Mesodermal cell (in vitro differentiated cells): ENCODE measurements at regions not wholly inside any gene's neighbourhood (a gene's known extent, or its start where the extent isn't known, plus 50 kb on each side); places are given as distances from the start of the nearest gene placed in this dataset.
A peak's percentile ranks its signal among the peaks of the same experiment; 100 is the strongest.

Experiments
- H3K27ac ChIP-seq: 2 replicates; pipeline ENCODE4 v1.7.0; 2013; ENCODE audit warnings: mild to moderate bottlenecking, low read depth, low read length, moderate library complexity; ENCODE audit not compliant: severe bottlenecking
- H3K36me3 ChIP-seq: 2 replicates; pipeline ENCODE4 v1.7.1; 2013; ENCODE audit warnings: mild to moderate bottlenecking, low read length, moderate library complexity; ENCODE audit not compliant: control insufficient read depth, insufficient read depth
- H3K4me1 ChIP-seq: one replicate; pipeline ENCODE4 v1.7.1; 2013; ENCODE audit warnings: mild to moderate bottlenecking, low read length; ENCODE audit not compliant: insufficient read depth, control insufficient read depth, poor library complexity, severe bottlenecking
- H3K4me3 ChIP-seq: 2 replicates; pipeline ENCODE4 v1.7.0; 2013; ENCODE audit warnings: low read length, control low read depth, mild to moderate bottlenecking; ENCODE audit not compliant: insufficient read depth, poor library complexity, severe bottlenecking; ENCODE audit errors: extremely low read depth
- H3K9me3 ChIP-seq: 2 replicates; pipeline ENCODE4 v1.7.1; 2013; ENCODE audit warnings: mild to moderate bottlenecking, low read length, moderate library complexity; ENCODE audit not compliant: control insufficient read depth
- WGBS, 2 experiments: methylation state at CpG; one replicate each; pipeline ENCODE4 v1.1.5; 2013; ENCODE audit warnings: missing lambda C conversion rate in 2 of 2; ENCODE audit not compliant: insufficient coverage in 2 of 2; 5-methylcytosine and 5-hydroxymethylcytosine counted together

GRCh38 chr1:199123615-199124014 is 484.8 kb downstream of the PTPRC start:
- H3K9me3 ChIP-seq, result no peaks in the 10 kb centered on the region
- no peak overlapping the region for H3K4me3 ChIP-seq
- H3K27ac ChIP-seq, result no peak overlapping the region
- 100% methylated on average over 1 of the region's 4 CpGs for WGBS, 2 experiments
- H3K36me3 ChIP-seq, result no peaks in the 10 kb centered on the region
- H3K4me1 ChIP-seq, result peaks cover 5% of the 10 kb centered on the region

DNA sequence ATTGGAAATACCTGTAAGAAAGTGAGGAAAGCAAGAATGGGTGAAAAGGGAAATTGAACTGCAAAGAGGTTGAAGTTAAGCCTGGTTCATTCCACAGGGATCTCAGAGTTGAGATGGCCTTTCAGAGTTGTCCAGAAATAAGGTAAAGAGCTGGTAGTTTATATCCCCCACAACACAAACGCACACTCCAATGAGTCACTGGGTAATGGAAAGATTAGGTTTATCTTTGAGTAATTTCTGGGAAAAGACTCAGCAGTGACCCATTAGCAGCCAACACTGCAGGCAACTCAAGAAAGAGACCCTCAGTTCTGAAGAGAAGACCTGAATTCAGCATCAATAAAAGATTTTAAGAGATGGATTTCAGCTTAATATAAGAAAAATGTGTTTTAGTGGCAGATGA is 485.5 kb downstream of the PTPRC start:
- Histone ChIP-seq H3K4me3 (no peak overlapping the region), H3K36me3 (no peaks in the 10 kb centered on the region), H3K9me3 (no peaks in the 10 kb centered on the region), H3K27ac (peak overlapping the region; percentile 48), H3K4me1 (peaks cover 5% of the 10 kb centered on the region)
- no CpG with 5 or more reads among the region's 1 CpG for WGBS, 2 experiments

DNA sequence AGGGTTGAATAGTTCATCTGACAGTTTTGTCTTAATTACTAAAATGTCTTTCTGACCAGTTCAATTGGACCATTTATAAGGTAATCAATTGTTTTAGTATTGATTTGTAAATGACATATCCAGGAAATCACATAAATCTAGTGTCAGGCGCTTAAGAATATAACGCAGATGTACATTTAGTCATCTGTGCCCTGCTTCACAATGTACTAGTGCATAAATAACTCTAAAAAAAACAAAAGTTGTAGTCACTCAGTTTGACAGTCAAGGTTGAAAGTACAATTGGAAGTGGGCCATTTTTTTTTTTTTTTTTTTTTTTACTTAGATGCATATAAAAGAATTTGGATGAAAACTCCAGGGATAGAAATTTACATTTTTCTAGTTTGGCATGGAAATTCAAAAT is 490.4 kb downstream of the PTPRC start:
- WGBS, 2 experiments, result no CpG with 5 or more reads among the region's 2 CpGs

DNA sequence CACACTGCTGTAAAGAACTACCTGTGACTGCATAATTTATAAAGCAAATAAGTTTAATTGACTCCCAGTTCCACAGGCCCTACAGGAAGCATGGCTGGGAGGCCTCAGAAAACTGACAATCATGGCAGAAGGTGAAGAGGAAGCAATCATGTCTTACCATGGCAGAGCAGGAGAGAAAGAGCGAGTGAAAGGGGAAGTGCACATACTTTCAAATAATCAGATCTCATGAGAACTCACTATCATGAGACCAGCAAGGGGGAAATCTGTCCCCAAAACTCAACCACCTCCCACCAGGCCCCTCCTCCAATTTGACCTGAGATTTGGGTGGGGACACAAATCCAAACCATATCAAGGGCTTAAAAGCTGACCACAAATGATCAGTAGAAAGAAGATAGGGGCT is 493.2 kb downstream of the PTPRC start:
- Histone ChIP-seq H3K4me1 (no peaks in the 10 kb centered on the region), H3K9me3 (no peaks in the 10 kb centered on the region), H3K4me3 (no peak overlapping the region), H3K27ac (no peak overlapping the region), H3K36me3 (no peaks in the 10 kb centered on the region)
- WGBS, 2 experiments, result no CpG with 5 or more reads among the region's 1 CpG

More for the DNA sequence above, 490.4 kb downstream of the PTPRC start:
- H3K9me3 ChIP-seq, result no peaks in the 10 kb centered on the region
- no peaks in the 10 kb centered on the region for H3K36me3 ChIP-seq
- no peak overlapping the region for H3K4me3 ChIP-seq
- no peak overlapping the region for H3K27ac ChIP-seq
- no peaks in the 10 kb centered on the region for H3K4me1 ChIP-seq

GRCh38 chr1:199135901-199136300 is 497.1 kb downstream of the PTPRC start:
- no peaks in the 10 kb centered on the region for H3K9me3 ChIP-seq
- H3K4me3 ChIP-seq, result no peak overlapping the region
- 86% methylated on average over 1 of the region's 4 CpGs; no CpG with 5 or more reads in 1 of the 2 experiments for WGBS, 2 experiments
- H3K36me3 ChIP-seq, result no peaks in the 10 kb centered on the region
- H3K27ac ChIP-seq, result no peak overlapping the region
- H3K4me1 ChIP-seq, result no peaks in the 10 kb centered on the region

- H3K9me3 ChIP-seq, result no peaks in the 10 kb centered on the region
- H3K4me1 ChIP-seq, result no peaks in the 10 kb centered on the region
- no peak overlapping the region for H3K27ac ChIP-seq
- no peaks in the 10 kb centered on the region for H3K36me3 ChIP-seq
- WGBS, 2 experiments, result 100% methylated on average over 1 of the region's 1 CpG; no CpG with 5 or more reads in 1 of the 2 experiments
- no peak overlapping the region for H3K4me3 ChIP-seq
Measured at GRCh38 chr1:199138061-199138460, 499.2 kb downstream of the PTPRC start.

GRCh38 chr1:199149591-199149990 is 510.8 kb downstream of the PTPRC start:
- Histone ChIP-seq H3K4me1 (peaks cover 4% of the 10 kb centered on the region), H3K9me3 (no peaks in the 10 kb centered on the region), H3K36me3 (no peaks in the 10 kb centered on the region), H3K4me3 (no peak overlapping the region), H3K27ac (no peak overlapping the region)
- 100% methylated on average over 1 of the region's 2 CpGs for WGBS, 2 experiments

DNA sequence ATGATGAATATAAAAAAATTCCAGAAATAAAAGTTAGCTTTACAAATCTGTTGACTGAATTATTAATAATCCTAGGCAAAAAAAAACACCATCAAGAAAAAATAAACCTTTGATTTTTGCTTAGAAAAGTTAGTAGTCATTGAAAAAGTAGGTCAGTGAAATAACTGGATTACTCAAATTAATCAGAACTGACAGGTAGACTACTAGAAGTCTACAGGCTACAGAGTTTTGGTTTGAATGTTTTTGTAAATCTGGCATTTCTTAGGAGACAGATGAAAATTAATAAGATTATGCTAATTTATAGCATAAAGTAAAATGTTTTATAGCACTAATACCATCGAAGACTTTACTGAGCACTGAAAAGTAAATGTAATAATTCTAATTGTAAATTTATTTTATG is 511.9 kb downstream of the PTPRC start:
- WGBS, 2 experiments, result no CpG with 5 or more reads among the region's 1 CpG

GRCh38 chr1:199151634-199152425 is 513.0 kb downstream of the PTPRC start:
- peaks cover 4% of the 10 kb centered on the region for H3K4me1 ChIP-seq
- H3K36me3 ChIP-seq, result no peaks in the 10 kb centered on the region
- WGBS, 2 experiments, result 61 to 82% methylated on average over 2 of the region's 6 CpGs
- H3K4me3 ChIP-seq, result no peak overlapping the region
- H3K27ac ChIP-seq, result no peak overlapping the region
- H3K9me3 ChIP-seq, result no peaks in the 10 kb centered on the region

More for the DNA sequence above, 511.9 kb downstream of the PTPRC start:
- H3K27ac ChIP-seq, result no peak overlapping the region
- H3K9me3 ChIP-seq, result no peaks in the 10 kb centered on the region
- no peaks in the 10 kb centered on the region for H3K36me3 ChIP-seq
- no peak overlapping the region for H3K4me3 ChIP-seq
- H3K4me1 ChIP-seq, result peaks cover 4% of the 10 kb centered on the region

DNA sequence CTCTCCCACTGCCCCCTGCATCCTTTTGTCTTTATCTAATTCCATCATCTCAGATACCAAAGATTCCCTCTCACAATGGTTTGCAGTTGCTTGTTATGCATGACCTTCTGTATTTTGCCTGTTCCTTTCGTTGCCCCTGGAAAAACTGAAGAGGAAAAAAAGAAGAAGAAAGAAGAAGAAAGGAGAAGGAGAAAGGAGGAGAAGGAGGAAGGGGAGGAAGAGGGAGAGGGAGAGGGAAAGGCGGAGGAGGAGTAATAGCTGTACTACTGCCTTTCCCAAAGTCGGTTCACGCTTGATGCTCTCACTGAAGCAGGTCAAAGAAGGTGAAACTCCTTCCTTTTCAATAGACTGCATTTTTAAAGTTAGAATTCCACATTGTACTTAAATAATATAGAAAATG is 513.8 kb downstream of the PTPRC start:
- WGBS, 2 experiments, result 46% methylated on average over 2 of the region's 4 CpGs; no CpG with 5 or more reads in 1 of the 2 experiments
- Histone ChIP-seq H3K36me3 (no peaks in the 10 kb centered on the region), H3K4me3 (no peak overlapping the region), H3K27ac (no peak overlapping the region), H3K9me3 (no peaks in the 10 kb centered on the region), H3K4me1 (peaks cover 4% of the 10 kb centered on the region)
